ENCODE measurements at regions not wholly inside any gene's neighbourhood (a gene's known extent, or its start where the extent isn't known, plus 50 kb on each side); places are given as distances from the start of the nearest gene placed in this dataset.
"Not testable (repeated sequence)": the region's sequence is repeated elsewhere in the genome, so short reads cannot be mapped to it uniquely, and the experiment has no call there.

DNA sequence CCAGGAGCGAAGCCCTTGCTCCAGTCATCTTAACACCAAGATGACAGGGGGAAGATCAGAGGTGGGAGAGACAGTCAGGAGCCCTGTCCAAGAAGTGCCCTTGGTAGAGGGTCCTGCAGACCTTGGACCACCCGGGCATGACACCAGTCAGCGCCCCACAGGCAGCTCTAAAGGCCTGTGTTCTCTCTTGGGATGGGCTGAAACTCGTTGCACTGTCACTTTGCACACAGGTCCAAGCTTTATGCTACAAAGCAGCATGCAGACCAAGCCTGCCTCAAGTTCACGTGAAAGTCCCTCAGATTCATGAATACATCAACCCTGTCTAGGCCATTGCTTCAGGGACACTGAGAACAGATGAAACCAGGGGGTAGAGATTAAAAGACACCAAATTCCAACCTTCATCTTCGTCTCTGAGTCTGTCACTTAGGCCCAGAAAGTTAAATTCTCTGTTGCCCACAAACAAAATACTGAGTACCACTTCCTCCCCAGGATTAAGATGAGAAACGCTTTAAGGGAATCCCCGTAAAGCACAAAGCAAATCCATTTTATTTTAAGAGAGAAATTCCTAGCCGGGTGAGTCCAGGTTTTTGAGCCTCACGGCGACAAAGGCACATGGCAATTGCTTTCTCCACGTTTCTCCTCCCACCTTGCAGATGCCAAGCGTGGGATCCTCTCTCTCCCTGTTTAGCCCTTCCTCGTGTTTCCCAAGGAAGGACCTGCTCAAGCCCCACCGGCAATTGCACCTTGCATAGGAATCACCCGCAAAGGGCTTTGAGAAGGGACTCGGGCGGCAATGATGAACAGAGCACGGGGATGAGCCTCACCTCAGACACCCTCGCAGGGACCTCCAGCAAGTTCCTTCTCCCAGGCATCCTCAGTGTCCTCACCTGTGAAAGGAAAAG is 75.0 kb upstream of the ID2 start:
- intact Hi-C loops (cut with DNase I; ENCODE audit: low total_unique reads), result no loop called here
- H3K9me3 ChIP-seq, result no peaks in the 10 kb centered on the region
- no peaks in the 10 kb centered on the region for H3K36me3 ChIP-seq
- no peaks in the 10 kb centered on the region for H3K27me3 ChIP-seq
- TF ChIP-seq, protein P1, sequence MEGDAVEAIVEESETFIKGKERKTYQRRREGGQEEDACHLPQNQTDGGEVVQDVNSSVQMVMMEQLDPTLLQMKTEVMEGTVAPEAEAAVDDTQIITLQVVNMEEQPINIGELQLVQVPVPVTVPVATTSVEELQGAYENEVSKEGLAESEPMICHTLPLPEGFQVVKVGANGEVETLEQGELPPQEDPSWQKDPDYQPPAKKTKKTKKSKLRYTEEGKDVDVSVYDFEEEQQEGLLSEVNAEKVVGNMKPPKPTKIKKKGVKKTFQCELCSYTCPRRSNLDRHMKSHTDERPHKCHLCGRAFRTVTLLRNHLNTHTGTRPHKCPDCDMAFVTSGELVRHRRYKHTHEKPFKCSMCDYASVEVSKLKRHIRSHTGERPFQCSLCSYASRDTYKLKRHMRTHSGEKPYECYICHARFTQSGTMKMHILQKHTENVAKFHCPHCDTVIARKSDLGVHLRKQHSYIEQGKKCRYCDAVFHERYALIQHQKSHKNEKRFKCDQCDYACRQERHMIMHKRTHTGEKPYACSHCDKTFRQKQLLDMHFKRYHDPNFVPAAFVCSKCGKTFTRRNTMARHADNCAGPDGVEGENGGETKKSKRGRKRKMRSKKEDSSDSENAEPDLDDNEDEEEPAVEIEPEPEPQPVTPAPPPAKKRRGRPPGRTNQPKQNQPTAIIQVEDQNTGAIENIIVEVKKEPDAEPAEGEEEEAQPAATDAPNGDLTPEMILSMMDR (IDR thresholded peaks at IDR 0.05), result no peak
- TF ChIP-seq POLR2A (IDR thresholded peaks at IDR 0.05), result no peak
- no peak overlapping the region for H3K4me3 ChIP-seq
- no peaks in the 10 kb centered on the region for H3K4me1 ChIP-seq
- no peak for DNase-seq
- no peak overlapping the region for H3K27ac ChIP-seq

DNA sequence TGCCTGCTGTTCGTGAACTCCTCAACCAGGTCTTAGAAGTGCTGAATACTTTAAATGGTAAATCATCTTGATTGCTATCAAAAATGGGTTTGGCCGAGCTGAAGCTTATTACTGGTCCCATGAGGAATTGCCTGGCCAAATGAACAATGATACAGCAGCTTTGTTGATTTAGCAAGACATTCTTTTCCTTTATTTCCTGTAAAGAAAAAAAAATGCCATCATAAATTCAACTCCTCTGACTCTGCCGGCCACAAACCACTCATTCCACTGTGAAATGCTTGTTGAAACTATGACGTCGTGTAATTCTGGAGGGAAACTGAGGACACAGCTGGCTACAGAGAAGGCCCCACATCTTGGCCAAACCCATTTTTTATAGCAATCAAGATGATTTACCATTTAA is 74.2 kb upstream of the ID2 start:
- H3K9me3 ChIP-seq, result no peaks in the 10 kb centered on the region
- no peaks in the 10 kb centered on the region for H3K4me1 ChIP-seq
- H3K27ac ChIP-seq, result no peak overlapping the region
- no peak for DNase-seq
- intact Hi-C loops (cut with DNase I; ENCODE audit: low total_unique reads), result no loop called here
- no peak overlapping the region for H3K4me3 ChIP-seq
- no peaks in the 10 kb centered on the region for H3K27me3 ChIP-seq
- H3K36me3 ChIP-seq, result no peaks in the 10 kb centered on the region
- no peak for TF ChIP-seq POLR2A (IDR thresholded peaks at IDR 0.05)
- TF ChIP-seq, protein P1 (IDR thresholded peaks at IDR 0.05), result no peak

DNA sequence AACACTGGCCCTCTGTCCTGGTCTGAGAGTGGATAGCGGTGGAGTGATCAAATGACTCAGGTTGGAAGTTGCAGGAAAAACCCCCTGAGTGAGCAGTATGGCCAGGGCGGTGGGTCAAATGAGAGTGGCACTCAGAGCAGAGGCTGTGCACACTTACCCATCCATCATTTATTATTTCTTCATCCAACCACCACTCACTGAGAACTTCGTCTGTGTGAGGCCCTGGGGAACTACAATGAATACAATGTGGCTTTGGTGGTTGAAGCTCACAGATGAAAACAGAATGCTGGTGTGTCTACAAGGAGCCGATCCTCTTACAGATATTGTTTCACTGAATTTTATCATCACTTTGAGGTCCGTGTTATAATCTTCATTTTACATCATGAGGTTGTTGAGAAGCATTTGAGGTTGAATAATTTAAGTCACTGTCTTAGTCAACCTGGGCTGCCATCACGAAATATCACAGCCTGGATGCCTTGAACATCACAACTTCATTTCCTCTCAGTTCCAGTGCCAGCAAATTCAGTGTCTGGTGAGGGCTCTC is 73.4 kb upstream of the ID2 start:
- intact Hi-C loops (cut with DNase I; ENCODE audit: low total_unique reads), result no loop called here
- Histone ChIP-seq H3K36me3 (no peaks in the 10 kb centered on the region), H3K27ac (no peak overlapping the region), H3K4me3 (no peak overlapping the region), H3K4me1 (no peaks in the 10 kb centered on the region), H3K27me3 (no peaks in the 10 kb centered on the region), H3K9me3 (no peaks in the 10 kb centered on the region)
- TF ChIP-seq POLR2A (IDR thresholded peaks at IDR 0.05), result no peak
- TF ChIP-seq, protein P1 (IDR thresholded peaks at IDR 0.05), result no peak
- no peak for DNase-seq

DNA sequence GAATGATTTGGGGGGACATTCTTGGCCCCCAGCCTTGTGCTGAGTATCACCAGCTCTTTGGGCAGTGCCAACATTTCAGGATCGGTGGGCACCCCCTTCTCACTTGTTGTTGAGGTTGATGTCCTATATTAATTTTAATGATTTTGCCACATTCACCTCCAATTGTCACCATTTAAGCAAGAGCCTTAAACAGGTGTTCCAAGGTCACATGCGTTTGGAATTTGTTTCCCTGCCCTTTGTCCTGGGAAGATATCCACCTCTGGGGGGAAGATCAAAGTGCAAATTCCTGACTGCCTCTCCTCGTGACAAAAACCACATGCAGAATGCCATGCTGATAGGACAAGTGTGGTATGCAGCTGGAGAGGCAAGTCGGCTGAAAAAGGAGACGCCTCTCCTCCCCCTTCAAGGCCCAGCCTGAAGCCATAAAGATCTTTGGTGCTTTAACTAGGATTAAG is 72.5 kb upstream of the ID2 start:
- DNase-seq, result no peak
- Histone ChIP-seq H3K27me3 (no peaks in the 10 kb centered on the region), H3K36me3 (no peaks in the 10 kb centered on the region), H3K27ac (no peak overlapping the region), H3K4me1 (no peaks in the 10 kb centered on the region), H3K4me3 (no peak overlapping the region), H3K9me3 (no peaks in the 10 kb centered on the region)
- no peak for TF ChIP-seq POLR2A (IDR thresholded peaks at IDR 0.05)
- TF ChIP-seq, protein P1 (IDR thresholded peaks at IDR 0.05), result no peak
- intact Hi-C loops (cut with DNase I; ENCODE audit: low total_unique reads), result no loop called here

GRCh38 chr2:8610775-8611174 is 71.1 kb upstream of the ID2 start:
- H3K4me3 ChIP-seq; H3K27me3 ChIP-seq; H3K27ac ChIP-seq; DNase-seq; H3K9me3 ChIP-seq; H3K4me1 ChIP-seq; intact Hi-C loops (cut with DNase I; ENCODE audit: low total_unique reads); H3K36me3 ChIP-seq: not testable (repeated sequence)
